ENCODE measurements at regions not wholly inside any gene's neighbourhood (a gene's known extent, or its start where the extent isn't known, plus 50 kb on each side); places are given as distances from the start of the nearest gene placed in this dataset.
"Not testable (repeated sequence)": the region's sequence is repeated elsewhere in the genome, so short reads cannot be mapped to it uniquely, and the experiment has no call there.

DNA sequence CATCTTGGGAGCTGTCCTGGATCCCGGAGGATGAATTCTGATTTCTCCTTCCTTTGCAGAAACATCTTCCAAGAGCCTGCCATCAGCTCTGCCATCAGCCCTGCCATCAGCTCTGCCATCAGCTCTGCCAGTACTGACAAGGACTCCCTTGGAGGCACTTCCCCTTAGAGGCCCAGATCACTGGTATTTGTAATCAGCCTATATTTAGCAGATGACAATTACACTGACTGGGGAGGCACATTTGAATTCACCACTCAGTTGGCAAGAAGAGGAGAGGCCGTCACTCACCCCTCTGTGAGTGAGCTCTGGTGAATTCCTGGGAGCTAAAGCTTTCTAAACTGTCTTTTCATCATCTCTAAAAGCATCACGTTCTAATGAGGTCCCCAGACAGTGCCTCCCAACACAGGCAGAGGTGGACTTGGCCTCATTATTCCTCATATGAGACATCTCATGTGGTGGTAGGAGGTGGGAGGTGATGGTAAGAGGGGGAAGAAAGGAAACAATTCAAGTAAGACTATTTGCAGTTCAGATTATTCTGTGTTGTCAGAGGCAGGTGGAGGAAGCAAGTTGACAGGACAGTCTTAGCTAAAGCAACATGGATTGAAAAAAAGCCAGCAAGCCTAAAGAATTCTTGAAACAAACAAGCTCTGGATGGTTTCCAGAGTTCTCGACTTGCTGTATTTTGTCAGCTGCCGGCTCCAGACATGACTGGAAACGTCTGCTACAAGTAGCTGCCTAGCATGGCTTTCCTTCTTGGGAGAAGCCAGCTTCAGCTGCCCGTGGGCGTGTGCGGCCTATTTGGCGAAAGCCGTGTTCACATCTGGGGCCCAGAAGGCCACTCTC, 771.7 kb downstream of the TBC1D22A start:
- DNase-seq (ENCODE audit: low read depth in 2 of 2), result no peak

DNA sequence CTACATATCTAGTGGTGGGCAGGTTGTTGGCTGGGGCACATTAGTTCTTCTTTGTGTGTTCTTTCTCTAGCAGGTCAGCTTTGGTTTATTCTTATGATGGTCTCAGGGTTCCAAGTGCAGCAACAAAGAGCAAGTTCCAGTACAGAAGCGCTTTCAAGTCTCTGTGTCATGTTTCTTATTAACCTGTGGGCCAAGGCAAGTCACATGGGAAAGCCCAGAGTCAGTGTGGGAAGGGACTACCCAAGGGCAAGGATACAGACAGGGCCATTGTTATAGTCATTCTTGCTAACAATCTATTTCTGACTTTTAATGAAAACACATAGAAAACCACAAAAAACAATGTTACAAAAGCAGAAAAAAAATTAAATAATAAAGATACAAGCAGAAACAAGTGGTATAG, 754.6 kb downstream of the TBC1D22A start:
- DNase-seq (ENCODE audit: low read depth in 2 of 2), result no peak

DNA sequence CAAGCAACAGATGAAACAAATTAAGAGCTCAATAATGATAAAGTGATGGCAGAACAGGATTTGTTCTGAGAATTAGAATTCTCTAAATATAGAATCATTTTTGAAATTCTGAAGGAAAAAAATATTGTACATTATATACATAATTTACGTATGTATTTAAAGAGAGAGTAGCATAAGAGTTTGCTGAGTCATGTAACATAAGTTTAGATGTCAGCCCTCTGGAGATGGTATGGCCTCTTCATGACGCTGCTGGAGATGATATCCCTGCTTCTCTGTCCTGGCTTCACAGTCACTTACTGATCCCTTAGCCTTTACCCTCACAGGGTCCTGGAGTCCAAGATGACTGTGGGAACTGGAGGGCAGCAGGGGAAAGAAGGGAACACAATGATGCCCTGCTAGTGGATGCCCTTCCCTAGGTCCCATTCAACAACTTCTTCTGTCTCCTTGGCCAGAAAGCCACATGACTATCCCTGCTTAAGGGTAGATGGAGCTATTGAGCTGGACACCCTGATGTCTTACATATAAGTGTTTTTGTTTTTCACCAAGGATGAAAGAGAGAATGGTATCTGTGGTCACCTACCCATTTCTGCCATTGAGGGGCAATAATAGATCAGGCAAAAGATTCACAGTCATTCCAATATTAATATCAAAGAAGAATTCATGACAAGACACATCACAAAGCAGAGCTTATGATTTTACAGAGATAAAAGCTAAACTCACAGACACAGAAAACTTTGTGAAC, 753.1 kb downstream of the TBC1D22A start:
- DNase-seq (ENCODE audit: low read depth in 2 of 2), result no peak

DNA sequence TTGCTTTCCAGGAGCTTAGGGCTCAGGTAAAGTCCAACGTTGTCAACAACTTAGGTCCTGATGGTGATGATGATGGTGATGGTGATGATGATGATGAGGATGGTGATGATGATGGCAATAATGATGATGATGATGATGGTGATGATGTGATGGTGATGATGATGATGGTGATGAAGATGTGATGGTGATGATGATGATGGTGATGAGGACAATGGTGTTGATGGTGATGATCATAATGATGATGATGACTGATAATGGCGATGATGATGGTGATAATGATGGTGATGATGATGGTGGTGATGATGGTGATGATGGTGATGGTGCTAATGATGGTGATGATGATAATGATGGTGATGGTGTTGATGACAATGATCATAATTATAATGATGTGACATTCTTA, 750.2 kb downstream of the TBC1D22A start:
- DNase-seq (ENCODE audit: low read depth in 2 of 2), result no peak

DNA sequence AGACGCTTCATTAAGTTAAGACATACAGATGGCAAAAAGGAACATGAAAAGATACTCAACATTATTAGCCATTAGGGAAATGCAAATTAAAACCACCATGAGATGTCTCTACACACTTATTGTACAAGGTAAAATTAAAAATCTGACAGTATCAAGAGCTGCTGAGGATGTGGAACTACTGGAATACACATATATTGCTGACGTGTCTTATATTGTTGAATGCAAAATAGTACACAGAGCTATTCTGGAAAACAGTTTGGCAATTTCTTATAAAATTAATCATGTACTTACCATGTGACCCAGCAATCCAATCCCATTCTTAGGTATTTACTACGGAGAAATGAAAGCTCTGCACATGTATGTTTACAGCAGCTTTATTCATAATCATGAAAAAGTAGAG, 742.5 kb downstream of the TBC1D22A start:
- no peak for DNase-seq (ENCODE audit: low read depth in 2 of 2)

DNA sequence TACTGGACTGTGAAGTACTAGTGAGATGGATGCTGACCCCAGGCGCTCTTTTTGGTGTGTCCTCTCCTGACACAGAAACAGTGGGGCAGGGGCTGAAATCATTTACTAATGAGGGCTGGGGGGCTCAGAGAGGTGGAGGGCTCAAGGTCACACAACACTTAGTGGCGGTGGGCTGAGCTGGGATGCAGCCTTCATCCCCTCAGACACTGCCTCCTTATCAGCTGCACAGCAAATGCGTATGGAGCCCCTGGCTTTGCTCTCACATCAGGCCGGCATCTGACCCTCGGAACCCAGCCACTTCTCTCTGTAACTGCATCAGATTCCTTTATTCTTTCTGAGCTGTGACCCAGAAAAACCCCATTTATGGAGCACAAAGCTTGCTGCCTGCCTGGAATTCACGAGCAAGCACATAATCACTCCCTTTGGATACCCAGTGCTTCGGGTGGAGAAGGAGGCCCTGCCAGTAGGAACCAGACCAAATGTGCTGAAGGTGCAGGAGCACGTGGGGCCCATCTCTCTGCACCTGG, 736.6 kb downstream of the TBC1D22A start:
- DNase-seq (ENCODE audit: low read depth in 2 of 2), result no peak

DNA sequence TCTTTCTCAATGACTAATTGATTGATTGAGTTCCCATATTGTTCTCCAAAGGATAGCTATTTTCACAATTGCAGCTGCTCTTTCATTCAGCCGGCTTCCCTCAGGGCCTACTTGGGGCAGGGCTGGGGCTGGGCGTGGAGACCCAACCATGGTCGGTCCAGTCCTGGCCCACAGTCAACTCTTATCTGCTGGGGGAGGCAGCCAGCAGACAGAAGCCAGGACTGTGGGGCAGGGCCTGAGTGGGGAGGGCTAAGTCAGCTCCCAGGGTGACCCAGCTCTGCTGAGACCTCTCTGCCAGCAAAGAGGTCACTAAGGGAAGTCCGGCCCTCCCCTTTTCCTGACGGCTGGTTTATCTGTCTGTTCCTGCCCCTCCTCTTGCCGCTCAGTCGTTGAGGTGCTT, 735.2 kb downstream of the TBC1D22A start:
- no peak for DNase-seq (ENCODE audit: low read depth in 2 of 2)

DNA sequence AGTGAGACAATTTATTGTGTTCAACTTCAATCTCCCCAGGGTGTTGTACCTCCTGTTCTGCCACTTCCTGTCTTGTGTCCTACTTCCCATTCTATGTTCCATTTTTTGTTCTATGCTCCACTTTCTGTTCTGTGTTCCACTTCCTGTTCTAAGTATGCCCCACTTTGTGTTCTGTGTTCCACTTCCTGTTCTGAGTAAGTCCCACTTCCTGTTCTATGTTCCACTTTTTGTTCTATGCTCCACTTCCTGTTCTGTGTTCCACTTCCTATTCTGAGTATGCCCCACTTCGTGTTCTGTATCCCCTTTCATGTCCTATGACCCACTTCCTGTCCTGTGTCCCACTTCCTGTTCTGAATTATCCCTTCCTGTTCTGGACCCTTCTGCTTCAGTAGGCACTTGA, 732.7 kb downstream of the TBC1D22A start:
- DNase-seq (ENCODE audit: low read depth in 2 of 2), result no peak

DNA sequence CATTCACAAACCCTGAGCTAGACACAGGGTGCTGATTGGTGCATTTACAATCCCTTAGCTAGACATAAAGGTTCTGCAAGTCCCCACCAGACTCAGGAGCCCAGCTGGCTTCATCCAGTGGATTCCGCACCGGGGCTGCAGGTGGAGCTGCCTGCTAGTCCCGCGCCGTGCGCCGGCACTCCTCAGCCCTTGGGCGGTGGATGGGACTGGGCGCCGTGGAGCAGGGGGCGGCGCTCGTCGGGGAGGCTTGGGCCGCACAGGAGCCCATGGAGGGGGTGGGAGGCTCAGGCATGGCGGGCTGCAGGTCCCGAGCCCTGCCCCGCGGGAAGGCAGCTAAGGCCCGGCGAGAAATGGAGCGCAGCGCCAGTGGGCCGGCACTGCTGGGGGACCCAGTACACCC, 725.7 kb downstream of the TBC1D22A start:
- not testable (repeated sequence) for DNase-seq (ENCODE audit: low read depth in 2 of 2)

DNA sequence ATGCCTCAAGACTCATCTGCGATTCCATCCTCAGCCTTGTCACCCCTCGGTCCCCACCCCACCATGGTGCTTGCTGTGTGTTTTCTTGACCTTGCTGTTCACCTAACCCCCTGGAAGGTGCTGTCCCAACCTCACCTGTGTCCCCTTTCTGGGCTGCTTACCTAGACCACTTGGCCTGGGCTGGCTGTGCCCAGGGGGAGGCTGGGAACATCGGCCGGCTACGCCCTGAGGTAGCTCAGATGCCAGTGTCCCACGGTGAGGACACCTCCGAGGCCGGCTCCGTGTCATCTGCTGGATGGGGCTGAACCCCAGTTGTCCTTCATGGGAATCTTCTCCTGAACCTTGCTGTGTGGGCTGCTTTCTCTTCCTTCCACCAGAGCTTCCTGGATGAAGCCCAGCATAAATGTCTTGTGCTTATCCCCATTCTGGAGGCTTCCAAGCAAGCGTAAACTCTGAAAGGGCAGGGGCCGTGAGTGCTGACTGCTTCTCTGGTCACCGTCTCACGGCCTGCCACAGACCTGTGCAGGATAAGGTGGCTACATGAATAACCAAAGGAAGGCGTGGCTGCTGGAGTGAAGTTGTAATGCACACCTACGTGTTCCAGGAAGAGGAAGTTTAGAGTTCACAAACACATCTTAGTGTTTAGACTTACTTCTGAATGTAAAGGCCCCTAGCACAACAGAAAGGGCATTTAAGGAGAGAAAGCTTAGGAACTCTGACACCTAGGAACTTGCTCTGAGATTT, 724.3 kb downstream of the TBC1D22A start:
- DNase-seq (ENCODE audit: low read depth in 2 of 2), result no peak

DNA sequence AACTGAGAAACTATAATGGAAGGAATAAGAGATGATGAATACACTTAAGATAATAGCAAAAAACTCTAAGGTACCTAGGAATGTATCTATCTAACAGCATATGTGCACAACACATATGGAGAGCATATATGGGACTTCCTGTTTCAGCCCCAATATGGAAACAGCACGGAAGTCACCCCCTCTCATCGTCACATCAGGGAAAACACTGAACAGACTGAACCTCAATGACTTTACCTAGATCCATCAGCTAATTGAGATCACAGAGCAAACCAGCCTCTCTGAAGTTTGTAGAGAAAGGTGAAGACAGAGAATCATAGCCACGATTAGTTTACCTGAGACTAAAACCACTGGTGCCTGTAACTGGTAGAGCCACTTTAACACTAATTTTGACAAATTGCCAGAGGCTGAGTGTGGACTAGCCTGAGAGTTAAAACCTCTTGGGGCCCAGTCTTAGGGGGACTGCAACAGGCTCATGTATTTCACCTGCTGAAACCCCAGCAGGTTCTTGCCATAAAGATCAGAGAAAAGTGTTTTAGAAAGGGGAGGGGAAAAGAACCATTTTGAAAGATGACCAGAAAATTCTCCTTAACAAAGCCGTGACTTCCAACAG, 722.6 kb downstream of the TBC1D22A start:
- DNase-seq (ENCODE audit: low read depth in 2 of 2), result no peak

DNA sequence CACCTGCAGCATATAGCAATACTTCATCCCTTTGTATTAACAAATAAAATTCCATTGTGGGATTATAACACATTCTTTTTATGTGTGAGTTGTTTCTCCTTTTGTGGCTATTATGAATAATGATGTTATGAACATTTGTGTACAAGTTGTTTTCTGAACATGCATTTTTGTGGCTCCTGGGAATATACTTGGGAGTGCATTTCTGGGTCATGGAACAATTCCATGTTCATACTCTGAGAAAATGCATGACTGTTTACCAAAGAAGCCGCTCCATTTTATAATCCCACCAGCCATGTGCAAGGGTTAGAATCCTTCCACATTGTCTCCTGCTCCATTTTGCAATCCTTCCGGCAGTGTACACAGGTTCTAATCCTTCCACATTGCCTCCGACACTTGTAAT, 713.8 kb downstream of the TBC1D22A start:
- no peak for DNase-seq (ENCODE audit: low read depth in 2 of 2)

DNA sequence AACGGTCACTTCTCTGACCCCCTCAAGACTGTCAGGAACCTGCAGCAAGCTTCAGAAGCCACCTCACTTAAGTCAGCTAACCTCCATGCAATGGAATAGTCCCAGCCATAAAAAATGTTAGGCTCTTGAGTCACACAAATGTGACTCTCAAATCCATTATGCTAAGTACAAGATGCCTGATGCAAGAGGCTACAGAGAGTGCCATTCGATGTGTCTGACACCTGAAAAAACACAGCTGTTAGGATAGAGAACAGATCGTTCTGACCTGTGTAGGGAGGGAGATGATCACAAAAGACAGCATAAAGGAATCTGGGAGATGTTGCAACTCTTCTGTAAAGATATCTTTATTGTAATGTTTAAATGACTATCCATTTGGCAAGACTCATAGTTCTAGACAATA, 712.4 kb downstream of the TBC1D22A start:
- DNase-seq (ENCODE audit: low read depth in 2 of 2), result no peak

DNA sequence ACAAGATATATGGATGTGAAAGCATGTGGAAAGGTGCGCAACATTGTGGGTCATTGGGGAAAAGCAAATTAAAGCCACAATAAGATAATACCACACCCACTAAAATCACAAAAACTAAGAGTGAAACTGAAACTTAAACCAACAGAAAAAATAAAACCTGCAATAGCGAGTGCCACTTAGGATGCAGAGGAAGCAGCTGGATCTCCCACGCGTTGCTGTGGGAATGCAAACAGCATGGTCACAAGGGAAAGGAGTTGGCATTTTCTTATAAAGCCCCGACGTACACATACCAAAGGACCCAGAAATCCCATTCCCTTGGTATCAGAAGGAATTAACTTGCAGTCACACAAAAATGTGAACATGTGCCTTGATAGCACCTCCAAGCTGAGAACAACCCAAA, 712.0 kb downstream of the TBC1D22A start:
- DNase-seq (ENCODE audit: low read depth in 2 of 2), result no peak

DNA sequence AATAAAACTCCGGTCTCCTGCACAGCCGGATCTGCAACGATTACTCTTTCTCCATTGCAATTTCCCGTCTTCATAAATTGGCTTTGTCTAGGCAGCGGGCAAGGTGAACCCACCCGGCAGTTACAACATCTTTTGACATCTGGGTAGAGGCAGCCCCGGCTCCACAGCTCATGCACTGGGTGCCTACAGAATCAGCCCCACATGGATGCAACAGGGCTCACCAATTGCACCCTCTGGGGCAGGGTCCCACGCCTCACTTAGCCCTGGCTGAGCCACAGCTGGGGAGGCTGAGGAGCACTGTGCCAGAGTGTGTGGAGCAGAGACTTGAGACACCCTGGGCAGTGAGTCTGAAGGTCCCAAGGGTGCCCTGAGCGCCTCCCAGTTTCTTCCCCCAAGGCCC, 710.2 kb downstream of the TBC1D22A start:
- DNase-seq (ENCODE audit: low read depth in 2 of 2), result no peak

DNA sequence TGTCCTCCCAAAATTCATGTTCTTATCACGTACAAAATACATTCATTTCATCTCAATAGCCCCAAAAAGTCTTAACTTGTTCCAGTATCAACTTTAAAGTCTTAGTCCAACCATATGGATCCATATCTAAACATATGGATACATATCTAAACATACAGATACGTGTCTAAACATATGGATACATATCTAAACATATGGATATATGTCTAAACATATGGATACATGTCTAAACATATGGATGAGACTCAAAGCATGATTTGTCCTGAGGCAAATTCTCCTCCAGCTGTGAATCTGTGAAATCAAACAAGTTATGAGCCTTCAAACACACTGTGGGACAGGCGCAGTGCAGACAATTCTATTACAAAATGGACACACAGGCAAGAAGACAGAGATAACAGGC, 709.0 kb downstream of the TBC1D22A start:
- no peak for DNase-seq (ENCODE audit: low read depth in 2 of 2)

DNA sequence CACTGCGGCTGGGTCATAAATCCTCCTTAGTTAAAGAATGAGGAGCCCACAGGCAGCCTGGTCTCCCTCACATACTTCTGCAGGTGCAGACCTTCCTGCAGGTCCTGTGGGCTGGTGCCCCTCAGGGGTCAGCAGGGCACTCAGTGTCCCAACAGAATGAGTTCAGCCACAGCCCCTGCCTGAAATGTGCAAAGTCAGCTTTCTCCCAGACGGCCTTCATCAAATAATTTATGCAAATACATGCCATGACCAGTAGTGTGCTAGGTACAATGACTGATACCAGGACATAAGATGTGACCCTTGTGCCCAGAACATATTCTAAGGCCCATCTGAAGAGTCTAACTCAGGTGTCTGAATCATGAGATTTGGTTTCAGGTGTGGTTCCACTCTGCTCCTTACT, 703.4 kb downstream of the TBC1D22A start:
- DNase-seq (ENCODE audit: low read depth in 2 of 2), result no peak

DNA sequence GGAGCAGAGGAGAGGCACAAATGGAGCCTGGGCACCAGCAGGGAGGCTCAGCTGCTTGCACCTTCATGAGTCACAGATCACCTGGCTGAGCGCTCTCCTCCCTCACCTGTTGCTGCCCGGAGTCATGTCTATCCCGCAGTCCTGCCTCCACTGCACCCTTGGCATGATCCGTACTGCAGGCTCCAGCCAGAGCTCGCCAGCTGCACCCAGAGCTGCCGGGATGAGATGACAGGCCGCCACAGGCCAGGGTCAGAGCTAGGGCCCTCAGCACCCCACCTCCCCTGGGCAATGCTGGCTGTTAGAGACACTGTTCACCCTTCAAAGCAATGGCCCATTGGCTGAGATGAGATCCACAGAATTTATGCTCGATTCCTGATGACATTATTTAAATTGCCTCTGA, 702.8 kb downstream of the TBC1D22A start:
- no peak for DNase-seq (ENCODE audit: low read depth in 2 of 2)

DNA sequence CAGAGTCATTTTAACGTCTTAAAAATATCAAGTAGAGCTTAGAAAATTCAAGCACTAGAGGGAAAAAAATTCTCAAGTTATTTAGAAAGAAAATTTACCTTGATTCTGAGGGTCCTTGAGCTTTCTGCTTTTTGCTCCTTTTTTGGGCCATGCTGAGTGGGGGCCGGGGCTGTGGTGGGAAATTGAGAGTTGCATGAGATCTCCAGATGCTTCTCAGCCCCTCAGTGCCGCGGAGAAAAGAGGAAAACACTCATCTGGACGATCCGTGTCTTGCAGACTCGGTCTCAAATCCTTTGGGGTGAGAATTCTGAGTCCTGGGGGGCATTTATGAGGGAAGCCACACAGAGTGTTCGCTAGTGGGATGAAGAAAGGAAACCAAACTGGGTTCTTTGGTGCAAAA, 700.8 kb downstream of the TBC1D22A start:
- DNase-seq (ENCODE audit: low read depth in 2 of 2), result no peak

DNA sequence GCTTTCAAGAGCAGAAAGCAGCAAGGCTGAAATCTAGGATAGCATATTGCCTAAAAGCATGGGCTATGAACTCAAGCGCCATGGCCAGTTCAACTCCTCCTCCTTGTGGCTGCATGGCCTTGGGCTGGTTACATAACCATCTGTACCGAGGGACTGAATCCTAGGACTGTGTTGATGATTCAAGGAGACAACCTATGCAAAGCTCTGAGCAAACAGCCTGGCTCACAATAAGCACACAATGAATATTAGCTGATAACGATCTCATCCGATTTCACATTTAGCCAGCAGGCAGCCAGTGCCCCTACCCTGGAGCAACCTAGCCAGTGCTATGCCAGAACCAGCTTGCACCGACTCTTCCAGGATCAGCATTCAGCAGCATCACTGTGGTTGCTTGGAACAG, 698.4 kb downstream of the TBC1D22A start:
- DNase-seq (ENCODE audit: low read depth in 2 of 2), result no peak

DNA sequence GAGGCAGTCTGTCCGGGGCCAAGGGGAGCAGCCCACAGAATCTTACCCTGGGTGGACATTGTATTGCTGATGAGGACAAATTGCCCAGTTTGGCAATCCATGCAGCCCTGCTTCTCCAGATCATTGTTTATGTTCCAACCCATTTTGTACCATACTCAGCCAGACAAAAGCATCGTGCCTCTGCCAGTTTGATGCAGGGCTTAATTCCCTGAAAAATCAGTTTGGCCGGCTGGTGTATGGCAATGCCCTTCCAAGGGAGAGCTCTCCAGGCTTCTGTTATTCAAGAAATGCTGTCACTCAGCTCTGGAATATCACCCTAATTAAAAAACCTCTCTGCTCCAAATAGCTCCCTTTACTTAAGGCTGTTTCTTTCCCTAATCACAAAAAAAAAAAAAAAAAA, 697.7 kb downstream of the TBC1D22A start:
- DNase-seq (ENCODE audit: low read depth in 2 of 2), result no peak

DNA sequence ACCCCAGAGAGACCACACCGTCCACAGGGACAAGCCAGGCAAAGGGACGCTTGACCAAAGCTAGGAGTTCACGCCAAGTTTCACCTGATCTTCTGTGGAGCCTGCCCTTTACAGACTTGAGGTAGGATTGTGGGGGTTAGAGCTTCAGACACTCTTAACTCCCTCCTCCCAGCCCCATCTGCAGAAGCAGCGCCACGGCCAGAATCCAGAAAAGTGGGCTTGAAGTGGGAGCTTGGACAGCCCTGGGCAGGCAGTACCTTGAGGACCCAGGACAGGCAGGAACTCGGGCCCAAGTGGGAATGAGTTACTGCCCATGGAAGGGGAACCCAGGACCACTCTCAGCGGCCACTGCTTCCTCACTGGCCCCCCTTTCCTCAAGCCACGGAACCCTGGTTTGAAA, 695.9 kb downstream of the TBC1D22A start:
- DNase-seq (ENCODE audit: low read depth in 2 of 2), result no peak
